Transverse colon (tissue), 4 donors: ENCODE measurements at regions not wholly inside any gene's neighbourhood (a gene's known extent, or its start where the extent isn't known, plus 50 kb on each side); places are given as distances from the start of the nearest gene placed in this dataset.

ENCODE experiments used
- DNase-seq: peaks from one replicate; pipeline ENCODE4 v3.0.0-alpha.2; 2019
- H3K27ac ChIP-seq, 4 donors: fragments of 200-600 bp; sonication (generic); 2 replicates each; pipeline ENCODE4 v1.5.1; 2016 to 2018; ENCODE audit warnings: inconsistent platforms in 4 of 4
- H3K27me3 ChIP-seq: fragments of 200-600 bp; sonication (generic); 2 replicates; pipeline ENCODE4 v1.5.1; 2017; ENCODE audit warnings: inconsistent platforms
- H3K36me3 ChIP-seq, 4 donors: fragments of 200-600 bp; sonication (generic); 2 replicates each; pipeline ENCODE4 v1.5.1; 2017 to 2019; ENCODE audit warnings: inconsistent platforms in 4 of 4
- H3K4me1 ChIP-seq, 4 donors: fragments of 200-600 bp; sonication (generic); 2 replicates each; pipeline ENCODE4 v1.5.1; 2017 to 2020; ENCODE audit warnings: inconsistent platforms in 4 of 4
- H3K4me3 ChIP-seq, 4 donors: fragments of 200-600 bp; sonication (generic); 1 replicate in 1 of 4; 2 replicates in 3 of 4; pipeline versions ENCODE4 v1.5.1 to v1.6.1; 2017 to 2019; ENCODE audit warnings: inconsistent platforms in 4 of 4
- H3K9me3 ChIP-seq, 2 donors: fragments of 200-600 bp; sonication (generic); 2 replicates each; pipeline ENCODE4 v1.5.1; 2017 to 2019; ENCODE audit warnings: inconsistent platforms in 2 of 2
- EP300 ChIP-seq: sonication (generic); formaldehyde crosslinking; IDR thresholded peaks from one replicate; pipeline ENCODE4 v1.6.1; 2017; ENCODE audit warnings: antibody characterized with exemption, low read depth
- POLR2A ChIP-seq: fragments of 450-650 bp; IDR thresholded peaks from one replicate; pipeline ENCODE4 v1.6.1; 2016; ENCODE audit warnings: antibody characterized with exemption, mild to moderate bottlenecking, moderate library complexity
- POLR2AphosphoS5 ChIP-seq, 3 donors: sonication (generic); formaldehyde crosslinking; IDR thresholded peaks; one replicate each; pipeline ENCODE4 v1.6.1; 2016; ENCODE audit warnings: antibody characterized with exemption in 3 of 3
- WGBS, 2 donors: methylation state at CpG; one replicate each; pipeline ENCODE4 v1.1.5; 2018; ENCODE audit warnings: low coverage in 1 of 2; 5-methylcytosine and 5-hydroxymethylcytosine counted together
- in situ Hi-C, 4 donors: fragments of 200-750 bp; cut with MboI; loops; one replicate each; pipeline versions ENCODE4 v1.15.0 to v1.15.1; 2017; ENCODE audit warnings: low sequenced_read_pairs in 3 of 4, low pct_ligation_motif_present in 1 of 4, low pct_unique_long_range_greater_than_20kb in 1 of 4
- intact Hi-C: fragments of 100-400 bp; cut with DNase I; formaldehyde crosslinking; loops from one replicate; pipeline ENCODE4 v1.15.1; 2023; ENCODE audit warnings: low total_unique reads
- TF ChIP-seq, protein P1 (sequence below), 5 experiments: fragments of 200-600 bp in 3 of 5; fragments of 450-650 bp in 2 of 5; sonication (generic) in 3 of 5; IDR thresholded peaks; 1 replicate in 2 of 5; 2 replicates in 3 of 5; pipeline ENCODE4 v1.5.1; 2016 to 2017; ENCODE audit warnings: antibody characterized with exemption in 5 of 5, inconsistent platforms in 3 of 5, mild to moderate bottlenecking in 2 of 5, moderate library complexity in 1 of 5

DNA sequence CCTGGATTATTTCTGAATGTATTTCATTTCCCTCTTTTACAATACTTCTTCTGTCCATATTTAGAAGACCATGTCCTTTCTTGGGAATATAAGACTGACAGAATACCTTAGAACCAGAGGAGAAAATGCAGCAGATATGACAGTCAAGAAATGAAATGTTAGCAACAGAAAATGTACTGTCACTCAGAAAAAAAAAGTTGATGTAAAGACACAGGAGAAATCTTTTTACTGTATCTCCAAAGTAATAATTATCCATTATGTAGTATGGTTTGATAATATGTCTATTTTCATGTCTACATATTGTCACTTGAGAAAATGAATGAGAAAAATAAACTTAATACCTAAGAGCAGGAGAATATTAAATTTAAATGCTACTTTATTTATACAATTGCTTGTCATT lies 652.1 kb downstream of the GABRG2 start:
- no peak for DNase-seq
- H3K27me3 ChIP-seq: no peaks in the 10 kb centered on the region
- H3K27ac ChIP-seq: no peak overlapping the region
- no peak for TF ChIP-seq POLR2AphosphoS5 (IDR thresholded peaks at IDR 0.05)
- TF ChIP-seq EP300: no peak
- TF ChIP-seq POLR2A: no peak
- TF ChIP-seq, protein P1, sequence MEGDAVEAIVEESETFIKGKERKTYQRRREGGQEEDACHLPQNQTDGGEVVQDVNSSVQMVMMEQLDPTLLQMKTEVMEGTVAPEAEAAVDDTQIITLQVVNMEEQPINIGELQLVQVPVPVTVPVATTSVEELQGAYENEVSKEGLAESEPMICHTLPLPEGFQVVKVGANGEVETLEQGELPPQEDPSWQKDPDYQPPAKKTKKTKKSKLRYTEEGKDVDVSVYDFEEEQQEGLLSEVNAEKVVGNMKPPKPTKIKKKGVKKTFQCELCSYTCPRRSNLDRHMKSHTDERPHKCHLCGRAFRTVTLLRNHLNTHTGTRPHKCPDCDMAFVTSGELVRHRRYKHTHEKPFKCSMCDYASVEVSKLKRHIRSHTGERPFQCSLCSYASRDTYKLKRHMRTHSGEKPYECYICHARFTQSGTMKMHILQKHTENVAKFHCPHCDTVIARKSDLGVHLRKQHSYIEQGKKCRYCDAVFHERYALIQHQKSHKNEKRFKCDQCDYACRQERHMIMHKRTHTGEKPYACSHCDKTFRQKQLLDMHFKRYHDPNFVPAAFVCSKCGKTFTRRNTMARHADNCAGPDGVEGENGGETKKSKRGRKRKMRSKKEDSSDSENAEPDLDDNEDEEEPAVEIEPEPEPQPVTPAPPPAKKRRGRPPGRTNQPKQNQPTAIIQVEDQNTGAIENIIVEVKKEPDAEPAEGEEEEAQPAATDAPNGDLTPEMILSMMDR (IDR thresholded peaks at IDR 0.05): no peak
- peaks cover 0 to 8% of the 10 kb centered on the region in 2 donors for H3K9me3 ChIP-seq
- in situ Hi-C loops: no loop called here
- H3K4me3 ChIP-seq: no peak overlapping the region
- no peaks in the 10 kb centered on the region for H3K36me3 ChIP-seq
- H3K4me1 ChIP-seq: no peaks in the 10 kb centered on the region
- intact Hi-C loops: no loop called here

DNA sequence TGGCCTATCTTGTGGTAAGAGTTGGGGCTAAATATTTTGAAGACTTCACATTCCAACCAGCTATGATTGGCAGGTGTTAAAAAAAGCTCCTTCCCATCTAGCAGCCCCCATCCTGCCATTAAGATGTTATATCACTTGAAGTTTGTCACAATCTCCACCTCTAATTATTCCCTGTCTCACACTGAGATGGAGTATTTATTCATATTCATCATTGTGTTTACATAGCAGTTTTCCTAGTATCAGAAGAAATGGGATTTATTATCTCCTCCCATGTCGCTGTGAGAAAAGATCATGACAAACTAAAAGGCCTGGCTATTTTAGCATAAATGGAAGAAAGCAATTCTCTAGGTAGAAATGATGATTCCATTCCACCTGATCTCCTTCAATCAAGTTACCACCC lies 653.6 kb downstream of the GABRG2 start:
- TF ChIP-seq EP300: no peak
- no peak for TF ChIP-seq POLR2A
- no peak for TF ChIP-seq POLR2AphosphoS5 (IDR thresholded peaks at IDR 0.05)
- TF ChIP-seq, protein P1 (IDR thresholded peaks at IDR 0.05): no peak
- in situ Hi-C loops (no loop called here), intact Hi-C loops (no loop called here)
- peaks cover 0 to 8% of the 10 kb centered on the region in 2 donors for H3K9me3 ChIP-seq
- no peaks in the 10 kb centered on the region for H3K4me1 ChIP-seq
- 75 to 88% methylated on average over 1 of the region's 1 CpG for WGBS, 2 donors
- H3K4me3 ChIP-seq: no peak overlapping the region
- no peak overlapping the region for H3K27ac ChIP-seq
- DNase-seq: no peak
- H3K36me3 ChIP-seq: no peaks in the 10 kb centered on the region
- H3K27me3 ChIP-seq: no peaks in the 10 kb centered on the region

DNA sequence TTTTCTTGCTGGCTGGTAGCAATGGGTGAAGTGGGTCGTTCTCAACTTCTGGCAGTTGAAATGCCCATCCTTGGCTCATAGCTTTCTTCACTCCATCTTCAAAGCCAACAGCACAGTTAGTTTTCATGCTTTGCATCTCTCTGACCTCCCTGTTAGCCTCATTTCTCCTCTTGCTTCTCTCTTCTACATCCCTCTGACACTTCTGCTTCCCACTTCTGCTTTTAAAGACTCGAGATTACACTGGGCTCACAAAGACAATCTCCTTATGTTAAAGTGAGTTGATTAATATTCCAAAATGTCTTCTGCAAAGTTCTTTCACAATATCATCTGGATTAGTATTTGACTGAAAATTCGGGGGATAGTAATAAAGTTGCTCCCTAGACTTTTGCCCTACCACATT lies 684.8 kb upstream of the CCNG1 start:
- TF ChIP-seq, protein P1 (IDR thresholded peaks at IDR 0.05): no peak
- no peak for TF ChIP-seq EP300
- TF ChIP-seq POLR2AphosphoS5 (IDR thresholded peaks at IDR 0.05): no peak
- no peak for TF ChIP-seq POLR2A
- DNase-seq: no peak
- in situ Hi-C loops (no loop called here), intact Hi-C loops (no loop called here)
- H3K27me3 ChIP-seq: no peaks in the 10 kb centered on the region
- no peaks in the 10 kb centered on the region for H3K4me1 ChIP-seq
- H3K9me3 ChIP-seq: no peaks in the 10 kb centered on the region
- no peaks in the 10 kb centered on the region for H3K36me3 ChIP-seq
- 69 to 72% methylated on average over 3 of the region's 3 CpGs for WGBS, 2 donors
- no peak overlapping the region for H3K4me3 ChIP-seq
- no peak overlapping the region for H3K27ac ChIP-seq

DNA sequence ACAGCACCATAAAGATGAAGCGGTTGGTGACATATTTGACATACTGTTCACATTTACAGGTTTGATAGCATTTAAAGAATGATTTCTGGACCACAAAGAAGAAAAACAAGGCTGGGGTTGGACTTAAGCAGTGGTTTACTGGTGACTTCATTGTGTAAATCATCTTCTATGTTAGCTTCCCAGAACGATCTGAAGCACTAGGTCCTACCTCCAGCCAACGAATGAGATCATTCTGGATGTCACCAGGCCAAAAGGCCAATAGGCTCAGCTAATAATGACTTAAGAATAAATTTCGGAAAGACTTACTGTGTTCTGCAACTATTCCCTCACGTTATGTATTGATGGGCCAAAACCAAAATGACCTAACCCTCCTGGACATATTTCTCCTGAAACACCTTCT lies 675.3 kb upstream of the CCNG1 start:
- in situ Hi-C loops: no loop called here
- no peaks in the 10 kb centered on the region for H3K36me3 ChIP-seq
- intact Hi-C loops: no loop called here
- TF ChIP-seq, protein P1 (IDR thresholded peaks at IDR 0.05): no peak
- no peak for TF ChIP-seq EP300
- TF ChIP-seq POLR2A: no peak
- TF ChIP-seq POLR2AphosphoS5 (IDR thresholded peaks at IDR 0.05): no peak
- no peak overlapping the region for H3K27ac ChIP-seq
- DNase-seq: no peak
- WGBS, 2 donors: 51 to 74% methylated on average over 3 to 5 of the region's 5 CpGs
- no peaks in the 10 kb centered on the region for H3K4me1 ChIP-seq
- no peak overlapping the region for H3K4me3 ChIP-seq
- H3K9me3 ChIP-seq: no peaks in the 10 kb centered on the region
- H3K27me3 ChIP-seq: no peaks in the 10 kb centered on the region
